ENCODE measurements at regions not wholly inside any gene's neighbourhood (a gene's known extent, or its start where the extent isn't known, plus 50 kb on each side); places are given as distances from the start of the nearest gene placed in this dataset.

DNA sequence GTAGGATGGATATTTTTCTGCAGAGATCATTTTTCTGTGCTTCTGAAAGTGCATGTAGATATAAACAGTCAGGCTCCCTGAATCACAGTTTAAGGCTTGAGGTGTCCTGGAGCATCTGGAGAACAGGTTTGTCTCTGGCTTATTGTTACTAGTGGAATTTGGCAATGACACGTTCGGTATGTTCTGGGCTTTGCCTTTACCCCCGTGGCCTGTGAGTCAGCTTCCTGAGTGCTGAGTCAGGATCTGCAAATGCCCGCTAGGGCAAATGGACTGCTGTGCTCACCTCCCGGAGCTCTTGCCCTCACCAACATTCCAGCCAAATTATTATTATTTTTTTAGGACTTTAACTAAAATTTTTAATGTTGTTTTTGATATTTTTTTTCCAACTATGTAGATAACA lies 192.5 kb upstream of the PRSS1 start:
- H3K27ac ChIP-seq, result no peak overlapping the region
- H3K4me1 ChIP-seq (replicated peaks in 1 of 2), result no peaks in the 10 kb centered on the region
- in situ Hi-C loops (cut with MboI; ENCODE audit: low pct_unique_long_range_greater_than_20kb in 2 of 9, low sequenced_read_pairs in 9 of 9, unreplicated experiment in 9 of 9), result no loop called here
- peak in 3 of 8 experiments; percentile 78 to 89 (median 84) for ATAC-seq (replicated peaks in 6 of 8)
- 0 to 51% (median 16%) methylated on average over 2 to 5 of the region's 5 CpGs; no CpG with 5 or more reads in 3 of the 10 experiments for WGBS, 10 experiments
- no peak overlapping the region for H3K4me3 ChIP-seq

DNA sequence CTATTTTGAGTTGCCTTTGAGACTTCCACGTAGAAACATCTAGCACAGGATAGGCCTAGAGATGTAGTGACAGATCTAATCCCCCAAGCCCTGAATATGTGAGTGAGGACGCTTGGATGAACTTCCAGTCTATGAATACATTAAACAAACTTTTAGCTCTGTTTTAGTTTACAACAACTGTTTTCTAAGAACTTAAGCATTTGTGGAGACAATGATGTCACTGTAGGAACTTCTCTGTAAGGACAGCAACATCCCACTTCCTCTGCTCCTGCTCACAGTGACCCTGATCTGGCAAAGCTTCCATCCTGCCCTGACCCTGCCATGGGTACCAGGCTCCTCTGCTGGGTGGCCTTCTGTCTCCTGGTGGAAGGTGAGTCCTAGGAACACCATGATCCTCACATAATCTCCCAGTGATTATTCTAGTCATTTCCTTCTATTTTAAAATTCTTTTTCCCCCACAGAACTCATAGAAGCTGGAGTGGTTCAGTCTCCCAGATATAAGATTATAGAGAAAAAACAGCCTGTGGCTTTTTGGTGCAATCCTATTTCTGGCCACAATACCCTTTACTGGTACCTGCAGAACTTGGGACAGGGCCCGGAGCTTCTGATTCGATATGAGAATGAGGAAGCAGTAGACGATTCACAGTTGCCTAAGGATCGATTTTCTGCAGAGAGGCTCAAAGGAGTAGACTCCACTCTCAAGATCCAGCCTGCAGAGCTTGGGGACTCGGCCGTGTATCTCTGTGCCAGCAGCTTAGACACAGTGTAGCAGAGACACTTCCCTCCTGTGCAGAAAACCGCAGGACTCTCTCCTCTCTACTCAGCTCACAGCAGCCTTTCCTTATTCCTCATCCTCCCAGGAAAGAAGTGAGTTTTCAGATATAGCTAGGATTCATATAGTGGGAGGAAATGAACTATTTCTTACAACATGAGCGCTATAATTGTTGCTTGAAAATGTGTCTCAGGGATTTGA lies 194.4 kb upstream of the PRSS1 start:
- in situ Hi-C loops (cut with MboI; ENCODE audit: low pct_unique_long_range_greater_than_20kb in 2 of 9, low sequenced_read_pairs in 9 of 9, unreplicated experiment in 9 of 9), result no loop called here
- Histone ChIP-seq H3K27ac (no peak overlapping the region), H3K4me3 (no peak overlapping the region), H3K4me1 (replicated peaks in 1 of 2) (no peaks in the 10 kb centered on the region)
- WGBS, 10 experiments, result 50 to 100% (median 76%) methylated on average over 1 to 6 of the region's 10 CpGs; no CpG with 5 or more reads in 1 of the 10 experiments
- peak in 1 of 8 experiments; percentile 13 for ATAC-seq (replicated peaks in 6 of 8)

DNA sequence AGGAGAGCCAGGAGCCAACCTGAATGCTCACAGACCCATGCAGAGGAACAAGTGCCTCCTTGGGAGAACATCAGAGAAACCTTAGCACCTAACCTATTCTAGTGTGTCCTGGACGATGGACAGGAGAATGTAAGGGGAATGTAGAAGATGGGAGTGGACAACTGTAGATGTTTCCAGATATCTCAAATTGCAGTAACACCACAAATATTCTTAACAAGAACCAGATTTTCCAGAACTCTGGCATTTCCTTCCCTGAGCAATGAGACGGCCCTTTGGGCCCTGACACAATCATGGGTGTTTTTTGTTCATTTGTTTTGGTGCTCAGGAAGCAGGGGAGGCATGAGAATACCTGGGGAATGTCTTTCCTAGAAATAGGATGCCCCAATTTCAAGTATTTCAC lies 196.1 kb upstream of the PRSS1 start:
- Histone ChIP-seq H3K4me1 (replicated peaks in 1 of 2) (no peaks in the 10 kb centered on the region), H3K4me3 (no peak overlapping the region), H3K27ac (no peak overlapping the region)
- in situ Hi-C loops (cut with MboI; ENCODE audit: low pct_unique_long_range_greater_than_20kb in 2 of 9, low sequenced_read_pairs in 9 of 9, unreplicated experiment in 9 of 9), result no loop called here
- ATAC-seq (replicated peaks in 6 of 8), result no peak
- 40 to 85% (median 79%) methylated on average over 1 to 2 of the region's 2 CpGs; no CpG with 5 or more reads in 4 of the 10 experiments for WGBS, 10 experiments

DNA sequence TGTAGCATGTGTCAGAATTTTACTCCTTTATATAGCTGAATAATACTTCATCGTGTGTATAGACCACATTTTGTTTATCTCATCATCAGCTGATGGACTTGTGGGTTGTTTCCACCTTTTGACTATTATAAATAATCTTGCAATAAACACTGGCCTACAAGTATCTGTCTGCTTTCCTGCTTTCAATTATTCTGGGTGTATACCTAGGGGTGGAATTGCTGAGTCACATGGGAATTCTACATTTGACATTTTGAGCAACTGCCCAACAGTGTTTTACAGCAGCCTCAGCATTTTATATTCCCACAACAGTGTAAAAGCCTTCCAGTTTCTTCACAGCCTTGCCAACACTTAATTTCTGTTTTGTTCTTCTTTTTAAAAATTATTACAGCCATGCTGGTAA lies 200.3 kb upstream of the PRSS1 start:
- Histone ChIP-seq H3K4me3 (no peak overlapping the region), H3K4me1 (replicated peaks in 1 of 2) (no peaks in the 10 kb centered on the region), H3K27ac (no peak overlapping the region)
- in situ Hi-C loops (cut with MboI; ENCODE audit: low pct_unique_long_range_greater_than_20kb in 2 of 9, low sequenced_read_pairs in 9 of 9, unreplicated experiment in 9 of 9), result loop anchor here in 1 of 9 experiments (25.0 kb wide), 1 partner anchor 238 kb away; no protein-coding TSS in a partner anchor
- ATAC-seq (replicated peaks in 6 of 8), result peak in 2 of 8 experiments; percentile 95
- 0 to 100% (median 38%) methylated on average over 1 of the region's 1 CpG; no CpG with 5 or more reads in 4 of the 10 experiments for WGBS, 10 experiments

DNA sequence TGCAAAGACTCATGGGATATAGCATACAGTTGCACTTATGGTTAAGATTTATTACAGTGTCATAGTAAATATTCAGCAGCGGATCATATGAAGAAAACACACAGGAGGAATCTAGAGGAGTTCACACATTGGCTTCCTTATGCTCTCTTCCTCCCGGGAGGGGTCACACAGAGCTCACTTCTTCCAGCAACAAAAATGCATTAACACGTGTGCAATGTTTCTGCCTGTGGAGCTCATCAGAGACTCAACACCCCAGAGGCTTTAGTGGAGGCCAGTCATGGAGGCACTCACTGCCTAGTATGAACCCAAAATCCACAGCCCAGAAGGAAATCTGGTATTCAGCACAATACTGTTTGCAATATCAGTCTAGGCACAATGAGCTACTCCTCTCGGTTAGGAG lies 202.8 kb upstream of the PRSS1 start:
- 0 to 100% (median 80%) methylated on average over 1 to 4 of the region's 4 CpGs; no CpG with 5 or more reads in 2 of the 10 experiments for WGBS, 10 experiments
- Histone ChIP-seq H3K4me1 (replicated peaks in 1 of 2) (no peaks in the 10 kb centered on the region), H3K27ac (no peak overlapping the region), H3K4me3 (no peak overlapping the region)
- in situ Hi-C loops (cut with MboI; ENCODE audit: low pct_unique_long_range_greater_than_20kb in 2 of 9, low sequenced_read_pairs in 9 of 9, unreplicated experiment in 9 of 9), result loop anchor here in 1 of 9 experiments (25.0 kb wide), 1 partner anchor 241 kb away; no protein-coding TSS in a partner anchor
- ATAC-seq (replicated peaks in 6 of 8), result peak in 2 of 8 experiments; percentile 43 to 56

DNA sequence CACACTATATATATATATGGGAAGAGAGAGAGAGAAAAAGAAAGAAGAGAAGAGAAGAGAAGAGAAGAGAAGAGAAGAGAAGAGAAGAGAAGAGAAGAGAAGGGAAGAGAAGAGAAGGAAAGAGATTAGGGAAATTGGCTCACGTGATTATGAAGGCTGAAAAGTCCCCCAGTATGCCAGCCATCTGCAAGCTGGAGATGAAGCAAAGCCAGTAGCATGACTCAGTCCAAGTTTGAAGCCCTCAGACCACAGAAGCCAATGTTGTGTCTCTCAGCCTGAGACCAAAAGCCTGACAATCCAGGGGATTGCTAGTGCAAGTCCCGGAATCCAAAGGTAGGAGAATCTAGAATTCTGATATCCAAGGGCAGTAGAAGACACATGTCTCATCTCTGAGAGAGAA lies 206.3 kb upstream of the PRSS1 start:
- 0 to 100% (median 42%) methylated on average over 1 to 2 of the region's 2 CpGs; no CpG with 5 or more reads in 5 of the 10 experiments for WGBS, 10 experiments
- in situ Hi-C loops (cut with MboI; ENCODE audit: low pct_unique_long_range_greater_than_20kb in 2 of 9, low sequenced_read_pairs in 9 of 9, unreplicated experiment in 9 of 9), result loop anchor here in 1 of 9 experiments (25.0 kb wide), 1 partner anchor 244 kb away; no protein-coding TSS in a partner anchor
- H3K4me1 ChIP-seq (replicated peaks in 1 of 2), result no peaks in the 10 kb centered on the region

DNA sequence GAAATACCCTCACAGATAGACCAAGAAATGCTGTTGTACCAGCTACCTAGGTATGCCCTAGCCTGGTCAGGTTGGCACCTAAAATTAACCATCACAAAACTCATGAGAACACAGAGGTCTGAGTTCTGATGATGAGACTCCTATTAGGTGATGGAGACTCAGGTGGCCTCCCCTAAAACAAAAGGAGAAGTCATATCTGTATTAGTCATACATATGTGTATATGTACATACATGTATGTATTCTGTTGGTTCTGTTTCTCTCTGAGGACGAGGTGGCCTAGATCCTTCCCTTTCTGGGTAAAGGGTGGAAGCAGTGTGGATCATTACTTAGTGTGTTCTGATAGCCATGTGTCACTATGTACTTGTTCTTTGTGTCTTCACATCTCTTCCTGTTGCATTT lies 207.2 kb upstream of the PRSS1 start:
- Histone ChIP-seq H3K4me3 (no peak overlapping the region), H3K4me1 (replicated peaks in 1 of 2) (no peaks in the 10 kb centered on the region), H3K27ac (no peak overlapping the region)
- in situ Hi-C loops (cut with MboI; ENCODE audit: low pct_unique_long_range_greater_than_20kb in 2 of 9, low sequenced_read_pairs in 9 of 9, unreplicated experiment in 9 of 9), result loop anchor here in 1 of 9 experiments (25.0 kb wide), 1 partner anchor 245 kb away; no protein-coding TSS in a partner anchor
- WGBS, 10 experiments, result 14 to 33% methylated on average over 1 of the region's 1 CpG; no CpG with 5 or more reads in 8 of the 10 experiments
- ATAC-seq (replicated peaks in 6 of 8), result no peak

More for the DNA sequence above, 206.3 kb upstream of the PRSS1 start:
- ATAC-seq (replicated peaks in 6 of 8), result no peak
- H3K27ac ChIP-seq, result no peak overlapping the region
- no peak overlapping the region for H3K4me3 ChIP-seq

DNA sequence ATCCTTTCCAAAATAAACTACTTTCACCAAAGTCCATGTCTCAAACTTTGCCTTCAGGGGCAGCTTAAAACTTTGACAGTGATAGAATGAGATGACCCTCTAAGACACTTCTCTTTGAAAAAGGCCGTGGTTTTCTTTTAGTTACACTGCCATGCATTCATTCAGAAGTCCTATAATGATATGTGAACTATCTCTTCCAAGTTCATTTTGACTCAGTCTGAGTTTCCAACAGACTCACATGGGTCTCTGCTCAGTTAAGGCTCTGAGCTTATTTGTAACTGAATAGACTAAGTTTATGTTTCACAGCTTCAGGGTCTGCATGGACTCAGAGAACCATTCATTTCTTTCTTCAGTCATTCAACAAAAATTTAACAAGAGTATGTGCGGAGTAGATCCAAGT lies 208.9 kb upstream of the PRSS1 start:
- WGBS, 10 experiments, result 50 to 84% (median 59%) methylated on average over 1 to 2 of the region's 2 CpGs; no CpG with 5 or more reads in 1 of the 10 experiments
- no peaks in the 10 kb centered on the region for H3K4me1 ChIP-seq (replicated peaks in 1 of 2)
- ATAC-seq (replicated peaks in 6 of 8), result no peak
- in situ Hi-C loops (cut with MboI; ENCODE audit: low pct_unique_long_range_greater_than_20kb in 2 of 9, low sequenced_read_pairs in 9 of 9, unreplicated experiment in 9 of 9), result loop anchor here in 1 of 9 experiments (25.0 kb wide), 1 partner anchor 247 kb away; no protein-coding TSS in a partner anchor
- no peak overlapping the region for H3K27ac ChIP-seq
- no peak overlapping the region for H3K4me3 ChIP-seq

DNA sequence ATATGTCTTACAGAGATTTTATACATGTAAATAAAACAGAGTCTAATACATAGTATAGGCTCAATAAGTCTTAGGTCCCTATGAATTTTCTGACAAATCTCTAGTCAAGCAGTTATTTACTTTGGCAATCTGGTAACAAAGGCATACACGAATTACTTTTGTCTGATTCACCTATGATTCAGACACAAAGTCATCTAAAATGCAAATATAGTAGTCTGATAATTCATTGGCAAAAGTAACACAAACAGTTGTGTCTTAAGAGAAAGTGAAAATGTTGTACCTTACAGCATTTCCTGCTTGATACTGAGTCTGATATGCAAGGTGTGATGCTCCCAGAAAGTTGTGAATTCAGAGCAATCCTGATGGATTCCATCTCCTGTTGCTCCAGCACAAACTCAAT lies 209.4 kb upstream of the PRSS1 start:
- H3K4me3 ChIP-seq, result no peak overlapping the region
- no peaks in the 10 kb centered on the region for H3K4me1 ChIP-seq (replicated peaks in 1 of 2)
- H3K27ac ChIP-seq, result no peak overlapping the region
- ATAC-seq (replicated peaks in 6 of 8), result peak in 2 of 8 experiments; percentile 18 to 45
- WGBS, 10 experiments, result 0 to 75% (median 0%) methylated on average over 1 of the region's 1 CpG; no CpG with 5 or more reads in 5 of the 10 experiments
- in situ Hi-C loops (cut with MboI; ENCODE audit: low pct_unique_long_range_greater_than_20kb in 2 of 9, low sequenced_read_pairs in 9 of 9, unreplicated experiment in 9 of 9), result loop anchor here in 1 of 9 experiments (25.0 kb wide), 1 partner anchor 247 kb away; no protein-coding TSS in a partner anchor

DNA sequence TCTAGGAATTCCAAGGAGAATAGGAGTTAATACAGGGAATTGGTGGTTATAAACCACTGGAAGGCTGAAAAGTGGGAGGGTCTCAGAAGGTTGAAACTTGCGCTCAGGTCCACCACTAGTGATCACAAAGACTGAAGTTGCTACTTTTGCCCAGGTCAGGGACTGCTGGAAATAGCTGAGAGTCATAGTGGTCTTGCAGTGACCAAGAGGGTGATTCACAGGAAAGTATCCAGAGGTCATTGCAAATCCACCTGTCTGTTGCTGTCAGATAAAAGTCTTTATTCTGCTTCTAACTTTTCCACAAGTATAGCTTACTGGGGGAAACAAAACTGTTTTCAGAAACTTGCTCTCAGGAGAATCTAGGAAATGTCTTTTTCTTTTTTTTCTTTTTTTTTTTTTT lies 211.5 kb upstream of the PRSS1 start:
- no peaks in the 10 kb centered on the region for H3K4me1 ChIP-seq (replicated peaks in 1 of 2)
- in situ Hi-C loops (cut with MboI; ENCODE audit: low pct_unique_long_range_greater_than_20kb in 2 of 9, low sequenced_read_pairs in 9 of 9, unreplicated experiment in 9 of 9), result loop anchor here in 1 of 9 experiments (25.0 kb wide), 1 partner anchor 250 kb away; no protein-coding TSS in a partner anchor
- H3K4me3 ChIP-seq, result no peak overlapping the region
- WGBS, 10 experiments, result 67 to 100% (median 89%) methylated on average over 1 of the region's 1 CpG; no CpG with 5 or more reads in 5 of the 10 experiments
- no peak for ATAC-seq (replicated peaks in 6 of 8)
- no peak overlapping the region for H3K27ac ChIP-seq

DNA sequence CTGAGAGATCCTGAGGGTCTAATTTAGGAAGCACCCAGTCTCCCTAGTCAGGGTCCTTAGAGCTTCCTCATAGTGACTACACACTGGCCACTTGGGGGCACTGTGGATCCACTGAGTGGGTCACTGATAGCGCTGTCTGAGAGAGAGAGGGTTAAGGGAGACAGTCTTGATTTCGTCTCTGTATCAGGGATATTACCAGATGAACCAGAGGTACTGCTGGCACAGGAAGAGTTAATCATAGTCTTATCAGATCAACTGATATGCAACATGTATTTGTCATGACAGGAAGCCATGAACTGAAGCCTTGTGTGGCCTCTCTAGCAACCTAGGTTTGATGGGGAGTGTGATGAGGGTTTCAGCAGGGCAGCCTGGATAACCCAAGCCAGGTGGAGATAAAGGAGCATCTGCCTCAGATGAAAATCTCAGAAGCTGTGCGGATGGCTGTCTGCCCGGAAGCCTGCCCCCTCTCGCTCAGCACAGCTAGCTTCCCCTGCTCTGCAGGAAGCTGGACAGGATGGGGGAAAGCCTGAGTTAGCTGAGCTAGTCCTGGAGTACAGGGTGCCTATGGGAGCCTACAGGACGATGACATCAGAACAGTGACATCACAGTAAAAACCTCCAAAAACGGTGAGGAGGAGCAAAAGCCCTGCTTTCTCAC lies 214.0 kb upstream of the PRSS1 start:
- in situ Hi-C loops (cut with MboI; ENCODE audit: low pct_unique_long_range_greater_than_20kb in 2 of 9, low sequenced_read_pairs in 9 of 9, unreplicated experiment in 9 of 9), result loop anchor here in 1 of 9 experiments (25.0 kb wide), 1 partner anchor 252 kb away; no protein-coding TSS in a partner anchor
- ATAC-seq (replicated peaks in 6 of 8), result peak; percentile 61 to 100 (median 84)
- 0 to 60% (median 23%) methylated on average over 1 to 7 of the region's 7 CpGs for WGBS, 10 experiments
- H3K4me3 ChIP-seq, result no peak overlapping the region
- H3K27ac ChIP-seq, result no peak overlapping the region
- no peaks in the 10 kb centered on the region for H3K4me1 ChIP-seq (replicated peaks in 1 of 2)

DNA sequence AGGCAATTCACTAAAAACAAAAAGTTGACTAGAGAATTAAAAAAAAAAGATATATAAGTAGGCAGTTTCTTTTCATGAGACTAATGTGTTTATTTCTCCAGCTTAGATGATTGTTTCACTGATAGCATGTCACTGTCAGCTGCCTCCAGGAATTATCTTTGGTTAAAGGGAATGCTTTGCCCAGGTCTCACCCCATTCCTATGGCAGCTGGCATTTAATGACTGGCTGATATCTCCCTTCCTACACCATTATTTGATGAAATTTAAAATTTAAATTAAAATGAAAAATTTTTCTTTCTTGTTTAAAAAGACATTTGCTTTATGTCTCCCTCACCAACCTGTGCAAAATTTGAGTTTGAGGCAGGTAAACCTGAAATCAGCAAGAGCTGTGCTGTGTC lies 214.5 kb upstream of the PRSS1 start:
- H3K27ac ChIP-seq, result no peak overlapping the region
- in situ Hi-C loops (cut with MboI; ENCODE audit: low pct_unique_long_range_greater_than_20kb in 2 of 9, low sequenced_read_pairs in 9 of 9, unreplicated experiment in 9 of 9), result loop anchor here in 1 of 9 experiments (25.0 kb wide), 1 partner anchor 253 kb away; no protein-coding TSS in a partner anchor
- no peak overlapping the region for H3K4me3 ChIP-seq
- no peaks in the 10 kb centered on the region for H3K4me1 ChIP-seq (replicated peaks in 1 of 2)
- ATAC-seq (replicated peaks in 6 of 8), result no peak

All from motor neuron (in vitro differentiated cells).